K562 (cell line): ENCODE measurements at regions not wholly inside any gene's neighbourhood (a gene's known extent, or its start where the extent isn't known, plus 50 kb on each side); places are given as distances from the start of the nearest gene placed in this dataset.
A peak's percentile ranks its signal among the peaks of the same experiment; 100 is the strongest.

ENCODE experiments used
- BRD9 ChIP-seq: fragments of 450-650 bp; IDR thresholded peaks from 2 replicates; pipeline ENCODE4 v1.6.1; 2018; ENCODE audit warnings: low read depth; ENCODE audit not compliant: partially characterized antibody
- CCAR2 ChIP-seq: fragments of 200-400 bp; formaldehyde crosslinking; IDR thresholded peaks from 2 replicates; pipeline ENCODE4 v1.6.1; 2017; ENCODE audit warnings: mild to moderate bottlenecking, low read depth, low read length
- HCFC1 ChIP-seq: IDR thresholded peaks from 2 replicates; pipeline ENCODE4 v1.6.1; 2012; ENCODE audit warnings: low read depth, low read length, improper control_type of control experiment
- KLF16 ChIP-seq: IDR thresholded peaks from 2 replicates; pipeline ENCODE4 v1.6.1; 2016; ENCODE audit warnings: antibody characterized with exemption
- MECOM ChIP-seq: fragments of 250-450 bp; sonication (Bioruptor Pico); IDR thresholded peaks from 2 replicates; pipeline ENCODE4 v1.8.0; 2022; ENCODE audit warnings: inconsistent platforms
- NEUROD1 ChIP-seq: fragments of 150-350 bp; IDR thresholded peaks from 2 replicates; pipeline ENCODE4 v1.6.1; 2014; ENCODE audit warnings: borderline replicate concordance, low read length, low read depth; ENCODE audit not compliant: partially characterized antibody
- PBX2 ChIP-seq, 2 experiments: IDR thresholded peaks in 1 of 2; conservative IDR thresholded peaks in 1 of 2; 2 replicates each; pipeline ENCODE4 v1.6.1; 2016; ENCODE audit warnings: low read depth in 2 of 2, mild to moderate bottlenecking in 1 of 2, missing compliant biosample characterization in 1 of 2, missing genetic modification characterization in 1 of 2, moderate library complexity in 1 of 2
- ZHX1 ChIP-seq: fragments of 150-350 bp; conservative IDR thresholded peaks from 2 replicates; pipeline ENCODE4 v1.6.1; 2014; ENCODE audit warnings: low read length
- ZNF586 ChIP-seq: fragments of 450-650 bp; formaldehyde crosslinking; conservative IDR thresholded peaks from 2 replicates; pipeline ENCODE4 v1.4.0; 2020; ENCODE audit warnings: mild to moderate bottlenecking, moderate library complexity
- ZNF76 ChIP-seq: fragments of 250-450 bp; sonication (Bioruptor Pico); IDR thresholded peaks from 2 replicates; pipeline ENCODE4 v1.4.0; 2020; ENCODE audit warnings: mild to moderate bottlenecking, moderate library complexity, borderline replicate concordance
- TF ChIP-seq, protein P1 (sequence below): sonication (generic); formaldehyde crosslinking; IDR thresholded peaks from 2 replicates; pipeline ENCODE4 v1.8.0; 2022; ENCODE audit warnings: mild to moderate bottlenecking, missing genetic modification reagents

DNA sequence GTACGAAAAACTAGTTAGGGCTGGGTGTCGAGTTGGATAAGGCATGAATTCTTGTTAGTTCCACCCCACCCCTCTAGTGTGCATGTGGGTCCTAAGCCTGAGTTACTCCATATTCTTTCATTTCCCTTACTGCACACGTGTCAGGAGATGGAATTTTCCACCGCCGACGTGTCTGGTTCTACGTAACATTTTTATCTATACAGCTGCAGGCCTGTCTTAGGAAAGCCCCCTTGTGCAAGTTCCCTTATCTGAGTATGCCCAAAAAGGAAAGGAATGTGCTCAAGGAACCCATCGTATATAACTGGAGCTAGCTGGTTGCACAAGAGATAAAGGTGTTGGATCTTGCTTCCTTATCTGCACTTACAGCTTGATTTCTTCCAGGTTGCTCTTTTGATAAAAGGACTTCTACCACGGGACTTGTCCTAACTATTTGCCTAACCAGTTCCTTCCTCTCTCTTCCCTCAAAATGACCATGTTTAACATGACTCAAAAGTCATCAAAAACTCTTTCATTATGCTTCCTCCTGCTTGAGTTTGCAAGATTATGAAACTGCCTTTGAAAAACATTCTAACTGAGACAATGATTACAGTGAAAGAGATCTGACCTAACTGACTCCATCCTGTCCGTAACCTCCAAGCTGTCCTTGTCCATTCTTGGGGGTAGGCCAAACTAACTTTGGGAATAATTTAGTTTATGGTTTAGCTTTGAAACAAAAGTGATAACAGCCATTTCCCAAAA, 181.4 kb downstream of the AKR1D1 start (continued):
- TF ChIP-seq, protein P1, sequence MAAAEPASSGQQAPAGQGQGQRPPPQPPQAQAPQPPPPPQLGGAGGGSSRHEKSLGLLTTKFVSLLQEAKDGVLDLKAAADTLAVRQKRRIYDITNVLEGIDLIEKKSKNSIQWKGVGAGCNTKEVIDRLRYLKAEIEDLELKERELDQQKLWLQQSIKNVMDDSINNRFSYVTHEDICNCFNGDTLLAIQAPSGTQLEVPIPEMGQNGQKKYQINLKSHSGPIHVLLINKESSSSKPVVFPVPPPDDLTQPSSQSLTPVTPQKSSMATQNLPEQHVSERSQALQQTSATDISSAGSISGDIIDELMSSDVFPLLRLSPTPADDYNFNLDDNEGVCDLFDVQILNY (CRISPR knock-in tag), result no peak
- TF ChIP-seq NEUROD1, result peak; percentile 77
- 0 out of 2 replicates have a peak, but pooled peaks have one; percentile 37 for TF ChIP-seq CCAR2
- peak; percentile 93 for TF ChIP-seq ZNF586 (CRISPR knock-in tag)
- TF ChIP-seq ZHX1, result no peak
- peak; percentile 99 for TF ChIP-seq MECOM
- peak; percentile 100 for TF ChIP-seq ZNF76 (CRISPR knock-in tag)
- peak; percentile 35; the same call in 1 of the 2 replicates for TF ChIP-seq HCFC1
- TF ChIP-seq KLF16, result peak; percentile 100
- no peak for TF ChIP-seq PBX2 (CRISPR knock-in tag; IDR thresholded peaks at IDR 0.05; ENCODE audit: low read depth)
- peak; percentile 90 for TF ChIP-seq PBX2 (tag; conservative IDR thresholded peaks at IDR 0.05; ENCODE audit: low read depth)
- peak; percentile 98 for TF ChIP-seq BRD9
